GM10248 (cell line): ENCODE measurements at regions not wholly inside any gene's neighbourhood (a gene's known extent, or its start where the extent isn't known, plus 50 kb on each side); places are given as distances from the start of the nearest gene placed in this dataset.

Source experiments
- CTCF ChIA-PET: fragments of 300-600 bp; sonication (Branson Sonifier 250); formaldehyde crosslinking; extraction: SDS; loops from one replicate; lab custom pipeline; 2021; ENCODE audit warnings: antibody characterized with exemption; lab: Yijun Ruan, JAX
- POLR2A ChIA-PET: fragments of 350-650 bp; sonication (Branson Sonifier 250); formaldehyde crosslinking; extraction: SDS; loops from one replicate; lab custom pipeline; 2020; ENCODE audit warnings: antibody characterized with exemption; lab: Yijun Ruan, JAX
- DNase-seq: peaks from one replicate; pipeline ENCODE4 v3.0.0; 2012; ENCODE audit errors: extremely low spot score
- TF ChIP-seq, protein P1 (sequence below): IDR thresholded peaks from 2 replicates; pipeline ENCODE4 v1.5.1; 2012; ENCODE audit warnings: mild to moderate bottlenecking, low read depth; ENCODE audit errors: extremely low read depth, missing control alignments, control extremely low read depth

GRCh38 chr3:152190636-152191183, 78.0 kb upstream of the MBNL1 start:
- CTCF ChIA-PET: interaction anchor here (0.8 to 1.2 kb wide), 3 partner anchors 13 to 252 kb away, joined by 3 to 4 read pairs (median 4); no protein-coding TSS in a partner anchor
- no peak for DNase-seq
- TF ChIP-seq, protein P1, sequence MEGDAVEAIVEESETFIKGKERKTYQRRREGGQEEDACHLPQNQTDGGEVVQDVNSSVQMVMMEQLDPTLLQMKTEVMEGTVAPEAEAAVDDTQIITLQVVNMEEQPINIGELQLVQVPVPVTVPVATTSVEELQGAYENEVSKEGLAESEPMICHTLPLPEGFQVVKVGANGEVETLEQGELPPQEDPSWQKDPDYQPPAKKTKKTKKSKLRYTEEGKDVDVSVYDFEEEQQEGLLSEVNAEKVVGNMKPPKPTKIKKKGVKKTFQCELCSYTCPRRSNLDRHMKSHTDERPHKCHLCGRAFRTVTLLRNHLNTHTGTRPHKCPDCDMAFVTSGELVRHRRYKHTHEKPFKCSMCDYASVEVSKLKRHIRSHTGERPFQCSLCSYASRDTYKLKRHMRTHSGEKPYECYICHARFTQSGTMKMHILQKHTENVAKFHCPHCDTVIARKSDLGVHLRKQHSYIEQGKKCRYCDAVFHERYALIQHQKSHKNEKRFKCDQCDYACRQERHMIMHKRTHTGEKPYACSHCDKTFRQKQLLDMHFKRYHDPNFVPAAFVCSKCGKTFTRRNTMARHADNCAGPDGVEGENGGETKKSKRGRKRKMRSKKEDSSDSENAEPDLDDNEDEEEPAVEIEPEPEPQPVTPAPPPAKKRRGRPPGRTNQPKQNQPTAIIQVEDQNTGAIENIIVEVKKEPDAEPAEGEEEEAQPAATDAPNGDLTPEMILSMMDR: no peak
- POLR2A ChIA-PET: no interaction called here

DNA sequence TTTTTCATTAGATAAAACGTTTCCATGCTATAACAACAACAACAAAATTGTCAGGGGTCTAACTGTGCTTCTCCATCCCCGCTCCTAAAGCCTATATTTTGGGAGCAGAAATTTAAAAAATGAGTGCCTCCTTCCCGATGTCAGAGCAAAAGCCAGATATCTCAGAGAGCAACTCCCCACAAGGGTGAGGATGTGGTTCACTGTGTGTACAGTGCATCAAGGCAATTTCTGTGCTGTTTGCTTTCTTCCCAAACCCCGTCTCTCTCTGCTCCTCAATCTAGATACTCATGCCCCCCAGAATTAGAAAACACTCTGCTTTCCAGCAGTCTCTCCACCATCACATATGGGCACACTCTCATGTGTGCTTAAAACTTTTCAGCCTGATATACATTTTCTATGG, 76.7 kb upstream of the MBNL1 start:
- CTCF ChIA-PET: interaction anchor here (2.6 kb wide), 1 partner anchor 14 kb away, joined by 11 read pairs; no protein-coding TSS in a partner anchor
- TF ChIP-seq, protein P1: no peak
- DNase-seq: no peak
- POLR2A ChIA-PET: no interaction called here

DNA sequence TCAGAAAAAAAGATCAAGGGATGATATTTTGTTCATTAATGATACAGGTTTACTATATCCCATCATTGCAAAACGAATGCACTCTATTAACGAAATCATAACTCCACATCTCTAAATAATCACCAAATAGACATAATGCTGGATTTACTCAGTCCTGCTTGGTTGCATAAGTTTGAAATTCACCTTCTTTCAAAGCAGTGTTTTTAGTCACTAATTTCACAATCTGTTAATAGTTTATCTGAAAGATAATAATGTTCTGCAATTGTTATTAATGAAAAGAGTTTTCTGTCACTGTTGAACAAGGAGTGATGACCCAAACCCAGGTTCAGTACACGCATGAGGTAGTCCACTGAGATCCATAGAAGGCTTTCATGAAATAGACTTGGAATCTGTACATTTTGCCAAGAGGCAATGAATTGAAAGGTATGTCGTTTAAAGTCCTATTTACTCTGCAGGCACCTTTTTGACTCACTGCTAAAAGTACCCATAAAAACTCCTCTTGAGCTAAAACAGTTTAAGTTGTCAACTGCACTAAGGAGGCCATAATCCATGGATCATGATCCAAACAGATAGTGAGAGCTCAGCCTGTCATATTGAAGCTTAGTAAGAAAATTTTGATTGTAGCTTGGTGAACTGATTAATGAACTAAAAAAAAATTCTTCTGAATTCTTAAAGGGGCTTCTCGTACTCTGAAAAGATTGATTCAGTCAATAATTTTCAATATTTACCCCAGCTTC, 75.6 kb upstream of the MBNL1 start:
- no peak for DNase-seq
- ChIA-PET POLR2A (interaction anchor here (0.6 kb wide), 1 partner anchor 51 kb away, joined by 3 read pairs; no protein-coding TSS in a partner anchor), CTCF (interaction anchor here (0.9 to 2.6 kb wide), 6 partner anchors 9 to 121 kb away, joined by 3 to 13 read pairs (median 4); no protein-coding TSS in a partner anchor)
- TF ChIP-seq, protein P1: no peak

GRCh38 chr3:152193673-152194267, 75.0 kb upstream of the MBNL1 start:
- TF ChIP-seq, protein P1: no peak
- peak; percentile 20 for DNase-seq
- POLR2A ChIA-PET: interaction anchor here (0.6 to 1.0 kb wide), 2 partner anchors 10 to 50 kb away, joined by 3 read pairs; no protein-coding TSS in a partner anchor
- CTCF ChIA-PET: interaction anchor here (0.9 to 2.6 kb wide), 6 partner anchors 9 to 120 kb away, joined by 3 to 13 read pairs (median 4); no protein-coding TSS in a partner anchor

- TF ChIP-seq, protein P1: no peak
- POLR2A ChIA-PET: no interaction called here
- no peak for DNase-seq
- CTCF ChIA-PET: no interaction called here
Measured at GRCh38 chr3:152195206-152195605, 73.5 kb upstream of the MBNL1 start.

GRCh38 chr3:152196782-152197181, 71.9 kb upstream of the MBNL1 start:
- ChIA-PET POLR2A (no interaction called here), CTCF (no interaction called here)
- DNase-seq: no peak
- TF ChIP-seq, protein P1: no peak
